Spleen (tissue), 11 donors: ENCODE measurements at regions not wholly inside any gene's neighbourhood (a gene's known extent, or its start where the extent isn't known, plus 50 kb on each side); places are given as distances from the start of the nearest gene placed in this dataset.

Experiments
- DNase-seq: peaks from one replicate; pipeline ENCODE4 v3.0.0-alpha.2; 2020
- H3K27ac ChIP-seq, 8 donors: fragments of 200-600 bp; sonication (generic) in 7 of 8; 1 replicate in 4 of 8; 2 replicates in 4 of 8; pipeline versions ENCODE4 v1.5.0 to v1.8.0; 2016 to 2021; ENCODE audit warnings: inconsistent platforms in 4 of 8, mild to moderate bottlenecking in 4 of 8, moderate library complexity in 1 of 8
- H3K27me3 ChIP-seq, 7 donors: fragments of 200-600 bp; sonication (generic) in 6 of 7; replicated peaks in 1 of 7; 1 replicate in 4 of 7; 2 replicates in 3 of 7; pipeline versions ENCODE4 v1.5.0 to v1.8.0; 2016 to 2021; ENCODE audit warnings: inconsistent platforms in 3 of 7, mild to moderate bottlenecking in 1 of 7
- H3K36me3 ChIP-seq, 6 donors: fragments of 200-600 bp; sonication (generic) in 5 of 6; 1 replicate in 4 of 6; 2 replicates in 2 of 6; pipeline versions ENCODE4 v1.5.0 to v1.8.0; 2016 to 2021; ENCODE audit warnings: inconsistent platforms in 2 of 6
- H3K4me1 ChIP-seq, 6 donors: fragments of 200-600 bp; sonication (generic) in 5 of 6; 1 replicate in 3 of 6; 2 replicates in 3 of 6; pipeline versions ENCODE4 v1.5.0 to v1.8.0; 2016 to 2021; ENCODE audit warnings: inconsistent platforms in 3 of 6
- H3K4me3 ChIP-seq, 8 donors: fragments of 200-600 bp; sonication (generic) in 7 of 8; 1 replicate in 4 of 8; 2 replicates in 4 of 8; pipeline versions ENCODE4 v1.5.0 to v1.8.0; 2016 to 2021; ENCODE audit warnings: inconsistent platforms in 4 of 8, mild to moderate bottlenecking in 4 of 8, moderate library complexity in 2 of 8
- H3K9me3 ChIP-seq, 8 donors: fragments of 200-600 bp; sonication (generic) in 7 of 8; 1 replicate in 4 of 8; 2 replicates in 4 of 8; pipeline versions ENCODE4 v1.5.0 to v1.8.0; 2016 to 2021; ENCODE audit warnings: inconsistent platforms in 4 of 8
- POLR2A ChIP-seq, 3 donors: fragments of 450-650 bp; IDR thresholded peaks; one replicate each; pipeline ENCODE4 v1.5.1; 2017; ENCODE audit warnings: antibody characterized with exemption in 3 of 3, mild to moderate bottlenecking in 1 of 3
- POLR2AphosphoS5 ChIP-seq, 3 donors: sonication (generic); formaldehyde crosslinking; IDR thresholded peaks; one replicate each; pipeline ENCODE4 v1.5.1; 2017; ENCODE audit warnings: antibody characterized with exemption in 3 of 3
- WGBS, 5 donors: extraction: QIAGEN DNeasy Blood & Tissue Kit in 3 of 5; methylation state at CpG; one replicate each; pipeline versions ENCODE4 v1.1.5 to v1.1.7; 2013 to 2018; 5-methylcytosine and 5-hydroxymethylcytosine counted together
- intact Hi-C: fragments of 100-400 bp; cut with DNase I; formaldehyde crosslinking; loops from one replicate; pipeline ENCODE4 v1.15.0; 2023; ENCODE audit warnings: low total_unique reads
- TF ChIP-seq, protein P1 (sequence below), 11 experiments: fragments of 200-600 bp in 7 of 11; fragments of 450-650 bp in 4 of 11; sonication (generic) in 4 of 11; IDR thresholded peaks in 8 of 11; conservative IDR thresholded peaks in 3 of 11; 1 replicate in 7 of 11; 2 replicates in 4 of 11; pipeline versions ENCODE4 v1.4.0 to v1.8.0; 2016 to 2021; ENCODE audit warnings: antibody characterized with exemption in 11 of 11, inconsistent platforms in 4 of 11, mild to moderate bottlenecking in 1 of 11
- donor health status: healthy with polysubstance abuse.
- donor health status: DM: no; HTN: no; CAD: no; lungs with moderate emphysema.
- donor health status: DM: no; HTN: no; CAD: no.
- donor health status: Bipolar disorder and iron deficiency.
- donor health status: healthy.
- donor health status: DM: no; HTN: no; CAD: no.
- donor health status: DM: yes; HTN: yes; CAD: no.

DNA sequence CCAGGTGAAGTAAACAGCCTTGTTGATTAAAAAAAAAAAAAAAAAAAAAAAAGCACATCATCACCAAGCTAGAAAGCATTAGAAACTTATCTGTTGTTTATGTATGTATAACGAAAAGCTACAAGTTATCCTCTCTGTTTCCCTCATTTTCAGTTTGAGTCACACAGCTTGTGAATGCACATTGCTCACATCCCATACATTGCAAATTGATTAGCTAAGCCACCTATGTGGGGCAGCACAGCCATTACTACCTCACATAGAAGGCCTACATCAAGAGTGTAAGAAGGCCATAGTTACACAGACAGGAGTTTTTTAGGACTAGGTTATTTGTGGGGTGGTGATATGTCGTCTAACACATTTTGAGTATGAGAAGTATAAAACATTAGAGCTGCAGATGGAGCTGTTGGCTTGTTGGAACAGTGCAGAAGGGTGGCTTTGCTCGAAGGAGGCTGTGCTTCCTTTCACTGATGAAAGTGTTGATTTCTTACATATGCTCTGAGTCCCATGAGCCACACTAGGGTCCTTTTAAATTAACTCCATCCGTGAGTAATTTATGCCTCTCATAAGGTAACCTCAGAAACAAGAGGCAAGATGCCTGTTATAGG lies 431.6 kb downstream of the GABRG1 start:
- H3K36me3 ChIP-seq, result no peaks in the 10 kb centered on the region
- no peaks in the 10 kb centered on the region for H3K27me3 ChIP-seq
- DNase-seq, result no peak
- intact Hi-C loops, result no loop called here
- H3K9me3 ChIP-seq, result no peaks in the 10 kb centered on the region
- H3K27ac ChIP-seq, result no peak overlapping the region
- WGBS, 5 donors, result 61 to 81% (median 71%) methylated on average over 4 of the region's 4 CpGs
- no peak for TF ChIP-seq POLR2A (IDR thresholded peaks at IDR 0.05)
- TF ChIP-seq, protein P1, sequence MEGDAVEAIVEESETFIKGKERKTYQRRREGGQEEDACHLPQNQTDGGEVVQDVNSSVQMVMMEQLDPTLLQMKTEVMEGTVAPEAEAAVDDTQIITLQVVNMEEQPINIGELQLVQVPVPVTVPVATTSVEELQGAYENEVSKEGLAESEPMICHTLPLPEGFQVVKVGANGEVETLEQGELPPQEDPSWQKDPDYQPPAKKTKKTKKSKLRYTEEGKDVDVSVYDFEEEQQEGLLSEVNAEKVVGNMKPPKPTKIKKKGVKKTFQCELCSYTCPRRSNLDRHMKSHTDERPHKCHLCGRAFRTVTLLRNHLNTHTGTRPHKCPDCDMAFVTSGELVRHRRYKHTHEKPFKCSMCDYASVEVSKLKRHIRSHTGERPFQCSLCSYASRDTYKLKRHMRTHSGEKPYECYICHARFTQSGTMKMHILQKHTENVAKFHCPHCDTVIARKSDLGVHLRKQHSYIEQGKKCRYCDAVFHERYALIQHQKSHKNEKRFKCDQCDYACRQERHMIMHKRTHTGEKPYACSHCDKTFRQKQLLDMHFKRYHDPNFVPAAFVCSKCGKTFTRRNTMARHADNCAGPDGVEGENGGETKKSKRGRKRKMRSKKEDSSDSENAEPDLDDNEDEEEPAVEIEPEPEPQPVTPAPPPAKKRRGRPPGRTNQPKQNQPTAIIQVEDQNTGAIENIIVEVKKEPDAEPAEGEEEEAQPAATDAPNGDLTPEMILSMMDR (IDR thresholded peaks at IDR 0.05 in 8 of 11, conservative IDR thresholded peaks at IDR 0.05 in 3 of 11), result no peak
- TF ChIP-seq POLR2AphosphoS5 (IDR thresholded peaks at IDR 0.05), result no peak
- H3K4me1 ChIP-seq, result no peaks in the 10 kb centered on the region
- H3K4me3 ChIP-seq, result no peak overlapping the region

- Histone ChIP-seq H3K27ac (no peak overlapping the region), H3K9me3 (no peaks in the 10 kb centered on the region), H3K27me3 (no peaks in the 10 kb centered on the region), H3K4me3 (no peak overlapping the region), H3K36me3 (no peaks in the 10 kb centered on the region), H3K4me1 (no peaks in the 10 kb centered on the region)
- TF ChIP-seq POLR2AphosphoS5 (IDR thresholded peaks at IDR 0.05) (no peak), POLR2A (IDR thresholded peaks at IDR 0.05) (no peak)
- TF ChIP-seq, protein P1 (IDR thresholded peaks at IDR 0.05 in 8 of 11, conservative IDR thresholded peaks at IDR 0.05 in 3 of 11), result no peak
- DNase-seq, result no peak
- 45 to 50% (median 46%) methylated on average over 2 of the region's 2 CpGs for WGBS, 5 donors
- intact Hi-C loops, result no loop called here
These were observed 435.5 kb downstream of the GABRG1 start for GRCh38 chr4:45688341-45688740.

- Histone ChIP-seq H3K27me3 (no peaks in the 10 kb centered on the region), H3K27ac (no peak overlapping the region), H3K36me3 (no peaks in the 10 kb centered on the region), H3K4me3 (no peak overlapping the region), H3K9me3 (peaks cover 0 to 9% (median 0%) of the 10 kb centered on the region in 8 donors), H3K4me1 (no peaks in the 10 kb centered on the region)
- 79 to 90% (median 84%) methylated on average over 2 of the region's 2 CpGs for WGBS, 5 donors
- TF ChIP-seq POLR2AphosphoS5 (IDR thresholded peaks at IDR 0.05), result no peak
- TF ChIP-seq POLR2A (IDR thresholded peaks at IDR 0.05), result no peak
- TF ChIP-seq, protein P1 (IDR thresholded peaks at IDR 0.05 in 8 of 11, conservative IDR thresholded peaks at IDR 0.05 in 3 of 11), result no peak
- intact Hi-C loops, result no loop called here
- DNase-seq, result no peak
These were observed 444.4 kb downstream of the GABRG1 start for GRCh38 chr4:45679411-45679810.

DNA sequence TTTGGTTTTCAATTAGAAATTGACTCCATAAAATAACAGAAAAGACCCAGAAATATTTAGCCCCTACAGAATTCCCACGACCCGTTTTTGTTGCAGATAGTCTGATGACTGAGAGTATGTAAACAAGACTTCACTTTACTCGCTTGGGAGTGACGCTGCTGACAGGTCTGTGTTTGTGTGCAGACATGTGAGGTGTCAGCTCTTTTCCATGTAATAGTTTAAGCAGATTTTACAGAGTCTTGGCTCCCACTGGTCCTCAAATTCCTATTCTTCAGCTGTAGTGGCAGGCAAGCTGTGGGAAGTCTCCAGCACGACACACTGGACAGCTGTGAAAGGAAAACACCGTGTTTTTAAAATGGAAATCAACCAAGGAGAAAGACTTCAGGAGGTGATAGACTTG lies 455.7 kb downstream of the GABRG1 start:
- H3K4me1 ChIP-seq, result no peaks in the 10 kb centered on the region
- H3K27ac ChIP-seq, result no peak overlapping the region
- no peak for DNase-seq
- H3K4me3 ChIP-seq, result no peak overlapping the region
- no peaks in the 10 kb centered on the region for H3K27me3 ChIP-seq
- H3K9me3 ChIP-seq, result peaks cover 0 to 3% (median 0%) of the 10 kb centered on the region in 8 donors
- H3K36me3 ChIP-seq, result no peaks in the 10 kb centered on the region
- 69 to 87% (median 74%) methylated on average over 6 of the region's 6 CpGs for WGBS, 5 donors
- TF ChIP-seq POLR2AphosphoS5 (IDR thresholded peaks at IDR 0.05), result no peak
- no peak for TF ChIP-seq POLR2A (IDR thresholded peaks at IDR 0.05)
- TF ChIP-seq, protein P1 (IDR thresholded peaks at IDR 0.05 in 8 of 11, conservative IDR thresholded peaks at IDR 0.05 in 3 of 11), result no peak
- intact Hi-C loops, result no loop called here
